Stimulated activated CD4-positive, alpha-beta T cell treated with anti-CD3 and anti-CD28 coated beads, Interleukin-2, amount 100 ng/mL, for 4 hours (primary cell): ENCODE measurements at regions not wholly inside any gene's neighbourhood (a gene's known extent, or its start where the extent isn't known, plus 50 kb on each side); places are given as distances from the start of the nearest gene placed in this dataset.
"Not testable (repeated sequence)": the region's sequence is repeated elsewhere in the genome, so short reads cannot be mapped to it uniquely, and the experiment has no call there.

Experiments used
- DNase-seq: peaks from one replicate; pipeline ENCODE4 v3.0.0-alpha.2; 2020; ENCODE audit warnings: low read depth

DNA sequence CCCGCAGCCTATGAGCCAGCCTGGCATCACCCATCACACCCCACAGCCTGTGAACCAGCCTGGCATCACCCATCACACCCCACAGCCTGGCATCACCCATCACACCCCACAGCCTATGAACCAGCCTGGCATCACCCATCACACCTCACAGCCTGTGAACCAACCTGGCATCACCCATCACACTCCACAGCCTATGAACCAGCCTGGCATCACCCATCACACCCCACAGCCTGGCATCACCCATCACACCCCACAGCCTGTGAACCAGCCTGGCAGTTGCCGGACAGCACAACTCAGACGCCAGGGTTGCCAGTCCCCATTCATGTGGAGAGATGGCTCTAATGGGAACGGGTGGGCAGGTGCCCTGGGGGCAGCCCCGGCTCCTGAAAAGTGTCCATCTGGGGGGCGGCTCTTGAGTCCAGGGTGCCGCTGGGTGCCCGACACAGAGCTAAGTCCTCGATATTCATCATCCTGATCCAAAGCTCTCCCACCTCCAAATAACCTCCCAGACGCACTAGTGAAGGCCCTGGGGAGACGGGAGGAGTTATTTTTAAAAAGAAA, 116.9 kb upstream of the AFDN start:
- not testable (repeated sequence) for DNase-seq

DNA sequence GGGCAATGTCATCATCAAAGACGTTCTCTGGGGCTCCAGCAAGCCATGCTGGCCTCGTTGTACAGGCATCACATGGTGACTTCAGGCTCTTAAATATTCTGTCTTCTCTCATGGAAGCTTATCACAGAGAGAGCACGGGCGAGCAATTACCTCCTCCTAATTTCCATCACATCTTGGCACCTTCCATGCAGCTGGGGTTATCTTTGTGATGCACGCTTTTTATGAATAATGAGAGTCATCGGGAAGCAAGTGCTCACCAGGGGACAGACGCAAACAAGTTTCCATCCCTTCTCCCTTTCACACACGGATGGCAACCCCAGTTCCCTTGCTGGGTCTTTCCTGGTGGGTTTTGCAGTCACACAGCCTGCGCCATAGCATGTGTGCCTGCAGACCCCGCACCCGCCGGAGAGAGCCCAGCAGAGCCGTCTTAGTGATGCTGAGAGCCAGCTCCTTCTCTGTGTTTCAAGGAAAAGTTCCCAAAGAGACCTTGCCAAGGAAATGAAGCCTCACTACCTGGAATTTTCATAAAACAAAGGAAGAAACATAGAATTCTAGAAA, 116.3 kb upstream of the AFDN start:
- DNase-seq, result no peak

DNA sequence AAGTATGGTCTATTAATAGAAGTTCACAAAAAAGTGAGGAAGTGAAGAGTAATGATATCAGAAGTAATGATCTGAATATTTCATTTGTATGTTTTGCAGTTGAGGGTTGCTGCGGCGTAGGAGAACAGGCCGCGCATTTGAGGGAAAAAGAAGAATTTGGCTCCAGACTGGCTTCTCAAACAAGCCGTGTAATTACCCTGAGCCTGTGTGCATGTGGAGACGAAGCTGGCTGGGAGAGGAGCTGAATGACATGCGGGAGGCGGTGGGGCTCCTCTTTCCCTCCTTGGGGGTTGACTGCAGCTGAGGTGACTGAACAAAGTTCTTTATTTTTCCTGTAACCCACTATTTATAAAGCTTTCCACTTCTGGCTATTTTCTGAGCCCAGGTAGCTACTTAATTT, 115.5 kb upstream of the AFDN start:
- DNase-seq, result no peak

DNA sequence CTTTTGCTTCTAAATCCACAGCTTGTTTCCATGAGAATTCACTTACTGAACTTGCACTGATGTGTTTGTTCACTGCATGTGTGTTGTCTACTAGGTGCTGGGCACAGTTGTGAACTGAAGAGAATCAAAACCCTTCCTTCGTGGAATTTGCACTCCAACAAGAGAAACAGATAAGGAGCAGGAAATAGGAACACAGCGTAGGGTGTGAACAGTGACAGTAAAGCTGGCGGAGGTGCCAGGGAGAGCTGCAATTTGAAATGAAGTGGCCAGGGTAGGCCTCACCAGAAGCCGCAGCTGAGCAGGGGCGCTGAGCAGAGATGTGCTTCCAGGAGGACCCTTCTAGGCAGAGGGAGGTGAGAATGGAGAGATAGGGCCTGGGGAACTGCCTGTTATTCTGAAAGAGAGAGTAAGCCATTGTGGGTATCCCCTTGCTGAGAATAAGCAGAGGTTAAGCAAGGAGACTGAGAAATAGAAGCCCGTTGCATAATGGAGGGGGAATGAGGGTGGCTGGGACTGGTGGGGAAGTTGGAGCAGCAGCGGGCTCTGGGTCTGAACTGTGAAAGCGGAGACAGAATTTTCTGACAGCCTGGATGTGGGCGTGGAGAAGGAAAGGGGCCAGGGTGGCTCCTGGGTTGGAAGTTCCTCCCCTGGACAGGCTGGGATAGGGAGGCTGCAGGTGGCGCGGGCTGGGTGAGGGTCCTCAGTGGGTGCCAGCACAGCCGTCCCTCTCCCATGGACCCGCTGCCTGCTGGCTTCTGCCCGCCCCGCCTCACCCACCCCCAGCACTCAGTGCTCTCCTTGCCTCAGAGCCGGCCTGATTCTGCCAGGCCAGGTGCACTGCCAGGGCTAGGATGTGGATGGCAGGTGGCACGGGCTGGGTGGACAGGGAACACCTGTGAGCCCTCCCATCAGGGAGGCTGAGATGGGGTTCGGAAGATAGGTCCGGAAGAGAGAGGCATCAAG, 114.7 kb upstream of the AFDN start:
- DNase-seq, result no peak

DNA sequence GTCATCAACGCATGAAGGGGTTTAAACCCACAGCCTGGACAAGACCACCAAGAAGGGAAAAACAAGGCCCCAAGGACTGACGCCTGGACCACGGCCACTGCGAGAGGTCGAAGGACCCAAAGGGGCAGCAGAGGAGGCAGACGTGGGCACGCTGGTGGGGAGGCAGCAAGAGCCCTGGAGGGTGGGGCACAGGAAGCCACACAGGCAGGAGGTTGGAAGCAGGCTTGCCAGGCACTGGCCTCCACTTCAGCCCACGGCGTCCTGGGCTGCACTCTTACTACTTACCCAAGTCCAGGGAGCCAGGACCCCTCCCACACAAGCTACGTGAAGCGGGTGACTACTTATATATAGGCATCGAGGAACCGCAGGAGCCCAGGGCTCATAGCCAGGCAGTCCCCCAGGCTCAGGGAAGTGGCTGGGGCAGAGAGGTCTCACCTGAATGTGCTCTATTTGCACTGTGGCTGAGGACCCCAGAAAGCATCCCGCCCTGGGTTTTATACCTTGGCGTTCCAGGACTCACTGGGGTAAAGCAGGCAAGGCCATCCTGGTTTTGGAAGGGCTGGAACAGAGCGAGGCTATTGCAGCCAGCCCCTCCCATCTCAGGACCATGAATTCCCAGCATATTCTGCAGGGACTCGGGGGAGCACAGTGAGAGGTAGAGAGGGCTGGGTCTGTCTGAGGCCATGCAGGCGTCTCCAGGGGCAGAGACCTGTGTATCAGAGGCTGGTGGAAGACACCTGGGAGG, 113.8 kb upstream of the AFDN start:
- DNase-seq, result no peak

DNA sequence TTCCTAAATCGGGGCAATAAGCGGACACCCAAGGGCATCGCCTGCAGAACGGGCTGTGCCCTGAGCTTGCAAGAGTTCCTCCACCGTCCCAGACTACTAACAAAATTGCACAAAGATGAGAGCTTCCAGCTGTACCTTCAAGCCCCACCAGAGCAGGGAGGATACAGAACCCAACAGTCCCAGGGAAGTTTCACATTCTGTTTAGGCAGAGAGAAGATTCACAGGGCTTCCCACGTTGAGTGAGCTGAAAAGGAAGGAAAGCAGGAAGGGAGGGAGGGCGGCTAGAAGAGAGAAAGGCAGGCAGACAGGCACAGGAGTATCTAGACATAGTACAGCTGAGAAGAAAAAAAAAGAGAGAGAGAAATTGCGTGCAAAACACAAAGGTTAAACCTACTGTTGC, 112.6 kb upstream of the AFDN start:
- no peak for DNase-seq

DNA sequence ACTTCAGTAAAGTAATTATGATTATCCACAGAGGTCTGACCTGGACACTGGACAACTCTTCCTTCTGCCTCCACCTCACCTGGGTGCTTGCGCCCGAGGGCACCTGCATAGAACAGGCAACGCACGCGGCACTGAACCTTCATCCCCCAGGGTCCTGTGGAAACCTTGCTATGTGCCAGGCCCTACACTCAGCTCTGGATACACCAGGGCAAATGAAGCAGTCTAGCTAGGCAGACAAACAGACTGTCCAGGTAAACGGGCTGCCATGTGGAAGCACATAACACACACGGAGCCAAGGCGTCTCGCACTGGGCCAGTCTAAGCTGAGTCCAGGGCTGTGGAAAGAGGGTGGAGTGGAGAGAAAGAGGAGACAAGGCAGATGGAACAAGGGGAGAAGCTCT, 109.3 kb upstream of the AFDN start:
- no peak for DNase-seq

DNA sequence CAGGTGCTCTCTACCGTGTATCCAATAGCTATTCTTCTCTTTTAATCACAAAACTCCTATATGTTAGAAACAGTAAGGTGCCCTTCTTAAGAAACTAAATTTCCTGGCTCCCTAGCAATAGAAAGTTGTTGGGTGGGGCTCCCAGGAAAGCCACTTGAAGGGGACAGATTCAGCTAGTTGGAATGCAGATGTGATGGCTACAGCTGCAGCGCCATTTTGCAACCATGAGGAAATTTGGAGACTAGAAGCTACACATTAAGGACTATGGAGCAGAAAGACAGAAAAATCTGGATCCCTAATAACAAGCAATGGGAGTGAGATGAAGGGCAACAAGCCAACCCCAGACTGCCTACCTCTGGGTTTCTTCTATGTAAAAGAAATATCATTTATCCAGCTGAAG, 108.8 kb upstream of the AFDN start:
- no peak for DNase-seq

DNA sequence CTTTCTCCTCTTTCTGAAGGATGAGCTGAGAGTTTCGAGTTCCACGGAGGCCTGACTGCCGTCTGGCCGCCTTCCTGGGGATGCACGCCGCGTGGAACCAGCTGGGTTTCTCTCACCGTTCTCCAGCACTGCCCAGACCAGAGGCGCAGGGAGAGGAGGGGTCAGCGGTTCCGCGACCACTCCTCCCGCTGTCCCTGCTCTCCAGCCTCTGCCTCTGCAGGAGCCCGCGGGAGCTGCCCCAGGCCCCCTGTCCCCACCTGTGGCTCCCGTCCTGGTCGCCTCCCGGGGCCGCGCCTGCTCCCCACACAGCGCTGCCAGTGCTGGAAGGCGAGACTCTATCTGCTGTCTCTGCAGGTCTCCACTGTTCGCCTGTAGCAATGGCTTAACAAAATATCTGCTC, 106.8 kb upstream of the AFDN start:
- DNase-seq, result no peak

DNA sequence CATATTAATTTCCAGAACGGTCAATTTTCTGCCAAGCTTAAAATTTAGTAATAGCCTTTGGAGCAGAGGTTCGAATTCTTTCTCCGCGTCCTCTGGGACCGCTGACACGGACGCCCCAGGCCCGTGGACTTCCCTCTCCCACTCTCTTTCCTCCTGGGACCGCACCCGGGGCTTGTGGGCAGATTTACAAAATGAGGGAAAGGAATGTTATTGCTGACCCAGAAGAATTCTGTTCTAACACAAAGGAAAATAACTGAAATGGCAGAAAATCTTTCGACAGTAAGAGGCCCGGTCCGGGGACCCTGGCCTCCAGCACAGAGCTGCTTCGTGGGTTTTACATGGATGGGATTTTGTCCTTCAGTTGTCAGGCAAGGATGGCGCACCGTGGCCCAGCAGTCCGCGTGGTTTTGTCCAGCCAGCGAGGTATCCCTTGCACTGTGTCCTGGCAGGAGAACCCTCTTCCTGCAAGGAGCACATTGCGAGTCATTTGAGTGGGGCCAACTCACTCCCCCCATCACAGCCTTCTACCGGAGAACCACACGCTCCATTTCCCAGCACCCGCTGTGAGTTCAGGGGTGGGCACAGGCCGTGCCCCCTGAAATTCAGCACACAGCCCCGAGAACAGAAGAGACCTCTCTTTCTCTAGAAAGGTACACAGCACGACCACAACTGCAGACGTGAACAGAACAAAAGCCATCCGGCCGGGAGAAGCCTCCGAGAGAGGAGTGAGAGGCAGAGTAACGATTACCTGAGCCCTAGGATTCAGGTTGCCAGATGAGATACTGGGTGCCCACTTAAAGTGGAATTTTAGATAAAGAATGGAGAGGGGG, 106.0 kb upstream of the AFDN start:
- no peak for DNase-seq

DNA sequence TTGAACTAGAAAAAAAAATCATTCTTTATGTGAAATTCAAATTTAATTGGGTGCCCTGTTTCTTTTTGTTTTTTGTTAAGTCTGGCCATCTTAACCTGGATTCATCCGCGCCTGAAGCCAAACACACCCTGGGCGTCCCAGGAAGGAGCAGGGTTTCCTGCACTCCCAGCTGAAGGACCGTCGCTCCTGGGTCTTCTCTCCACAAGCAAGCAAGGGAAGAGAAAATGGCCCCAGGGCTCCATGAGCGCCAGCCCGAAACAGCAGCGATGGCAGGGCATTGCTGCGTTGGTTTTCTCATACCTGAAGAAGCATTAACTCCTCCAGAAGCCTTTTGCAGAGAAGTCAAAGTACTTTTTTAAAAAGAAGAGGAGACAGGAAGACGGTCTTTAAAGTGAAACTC, 105.4 kb upstream of the AFDN start:
- no peak for DNase-seq

DNA sequence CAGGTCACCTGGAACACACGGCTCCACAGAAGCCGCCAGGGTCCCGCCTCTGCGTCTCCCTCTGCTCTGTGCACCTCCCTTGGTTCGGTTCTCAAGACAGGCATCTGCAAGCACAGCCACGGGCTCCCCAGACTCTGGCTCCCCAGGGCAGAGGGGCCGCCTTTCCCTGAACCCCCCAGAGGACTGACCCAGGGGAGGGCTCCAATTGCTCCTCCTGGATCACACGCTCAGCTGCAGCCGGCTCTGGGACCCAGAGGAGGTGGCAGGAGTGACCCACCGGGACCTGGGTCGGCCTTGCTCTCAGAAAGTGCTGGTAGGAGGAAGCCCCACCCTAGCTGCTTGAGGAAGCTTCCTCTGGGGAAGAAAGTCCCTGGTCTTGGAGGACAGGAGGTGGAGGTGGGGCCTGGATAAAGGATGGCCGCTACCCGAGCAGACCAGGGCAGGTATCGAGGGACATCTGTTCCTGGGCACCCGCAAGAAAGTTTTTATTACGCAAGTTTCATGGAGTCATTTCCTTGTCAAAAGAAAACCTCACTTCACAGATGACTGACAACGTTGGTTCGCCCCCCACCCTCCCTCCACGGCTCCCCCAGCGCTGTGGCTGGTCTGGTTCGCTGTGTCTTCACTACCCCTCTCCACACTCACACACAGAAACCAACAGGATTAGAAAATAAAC, 103.9 kb upstream of the AFDN start:
- no peak for DNase-seq

DNA sequence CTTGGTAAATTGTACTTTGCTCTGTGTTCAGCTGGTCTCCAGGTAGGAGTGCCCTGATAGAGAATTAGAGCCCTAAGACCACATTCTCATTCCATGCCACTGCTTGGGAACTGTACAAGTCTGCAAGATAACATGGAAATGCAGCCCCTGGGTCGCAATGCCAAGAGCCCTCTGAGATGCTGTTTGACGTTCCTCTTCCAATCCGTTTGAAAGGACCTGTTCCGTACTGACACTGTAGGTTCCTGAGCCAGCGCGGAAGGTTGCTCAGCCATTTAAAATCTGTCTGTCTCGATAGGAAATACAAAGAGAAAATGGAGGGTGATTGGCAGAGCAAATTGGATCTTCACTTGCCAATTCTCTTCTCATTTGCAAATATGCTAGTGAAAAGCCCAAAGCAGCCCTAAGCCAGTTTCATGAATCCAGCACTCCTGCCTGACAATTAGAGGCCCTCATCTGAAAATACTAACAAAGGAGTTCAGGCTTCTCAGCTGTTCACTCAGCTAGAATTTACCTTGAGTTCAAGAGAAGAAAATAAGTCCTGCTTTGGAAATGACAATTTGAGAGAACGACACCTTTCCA, 100.6 kb upstream of the AFDN start:
- no peak for DNase-seq

DNA sequence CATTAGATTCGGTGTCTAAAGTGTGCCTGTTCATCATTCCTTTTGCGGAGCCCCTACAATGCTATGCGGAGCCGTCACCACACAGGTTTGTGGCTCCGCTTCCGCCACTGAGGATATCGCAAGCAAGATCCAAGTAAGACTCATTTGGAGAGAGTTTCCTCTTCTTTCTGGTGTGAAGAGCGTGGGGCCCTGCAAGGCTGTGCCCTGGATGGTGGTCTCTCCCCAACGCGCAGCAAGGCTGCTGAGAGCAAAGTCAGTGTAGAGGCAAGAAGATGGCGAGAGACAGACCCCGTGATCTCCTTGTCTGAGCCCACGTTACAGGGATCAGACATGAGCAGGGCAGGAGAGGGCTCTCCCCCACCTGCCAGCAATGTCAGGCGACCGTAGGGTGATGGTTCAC, 96.3 kb upstream of the AFDN start:
- no peak for DNase-seq

DNA sequence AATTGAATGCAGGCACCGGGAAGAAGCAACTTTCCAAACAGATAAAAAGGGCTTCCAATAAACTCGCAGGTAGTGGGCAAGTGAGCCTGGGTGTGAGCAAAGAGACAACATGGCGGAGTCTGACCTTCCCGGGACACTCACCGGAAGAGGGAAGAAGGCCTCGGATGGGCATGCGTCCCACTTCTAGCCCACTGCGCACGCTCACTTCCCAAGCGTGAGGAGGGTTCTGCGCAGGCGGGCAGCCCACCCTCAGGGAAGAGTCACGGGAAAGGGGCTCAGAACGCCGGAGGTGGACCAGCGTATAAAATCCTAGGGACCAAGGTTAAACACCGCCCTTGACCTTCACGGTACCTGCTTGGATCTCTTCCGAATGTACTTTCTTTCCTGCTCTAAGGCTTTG, 95.5 kb upstream of the AFDN start:
- no peak for DNase-seq

DNA sequence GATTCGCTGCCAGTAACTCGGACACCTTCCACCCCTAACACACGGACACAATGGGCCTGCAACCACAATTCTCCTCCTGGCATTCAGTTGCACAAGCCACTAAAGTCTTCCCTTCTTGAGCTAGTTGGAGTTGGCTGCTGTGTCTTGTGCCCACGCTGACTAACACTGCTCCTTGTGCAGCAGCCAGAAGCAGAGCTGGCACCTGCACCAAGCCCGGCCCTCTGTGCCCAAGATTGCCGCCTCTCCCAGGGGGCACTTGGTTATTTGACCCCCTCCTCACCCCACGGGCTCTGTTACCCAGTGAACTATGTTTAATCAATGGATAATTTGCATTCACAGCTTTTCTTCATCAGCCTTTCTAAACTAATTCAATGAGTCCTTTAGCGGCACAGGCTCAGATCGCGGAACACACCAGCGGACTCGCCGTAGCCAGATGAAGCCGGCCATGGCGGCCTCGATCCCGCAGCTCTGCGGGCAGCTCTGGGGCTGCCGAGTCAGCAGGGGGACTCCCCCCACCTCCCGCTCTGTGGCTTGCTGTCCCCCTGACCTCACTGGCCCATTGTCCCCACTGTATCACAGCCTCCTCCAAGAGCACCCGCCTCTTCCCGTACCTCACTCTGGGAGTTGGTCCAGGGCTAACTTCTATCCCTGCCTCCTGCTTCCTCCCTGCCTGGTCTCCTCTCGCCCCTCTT, 94.8 kb upstream of the AFDN start:
- no peak for DNase-seq

DNA sequence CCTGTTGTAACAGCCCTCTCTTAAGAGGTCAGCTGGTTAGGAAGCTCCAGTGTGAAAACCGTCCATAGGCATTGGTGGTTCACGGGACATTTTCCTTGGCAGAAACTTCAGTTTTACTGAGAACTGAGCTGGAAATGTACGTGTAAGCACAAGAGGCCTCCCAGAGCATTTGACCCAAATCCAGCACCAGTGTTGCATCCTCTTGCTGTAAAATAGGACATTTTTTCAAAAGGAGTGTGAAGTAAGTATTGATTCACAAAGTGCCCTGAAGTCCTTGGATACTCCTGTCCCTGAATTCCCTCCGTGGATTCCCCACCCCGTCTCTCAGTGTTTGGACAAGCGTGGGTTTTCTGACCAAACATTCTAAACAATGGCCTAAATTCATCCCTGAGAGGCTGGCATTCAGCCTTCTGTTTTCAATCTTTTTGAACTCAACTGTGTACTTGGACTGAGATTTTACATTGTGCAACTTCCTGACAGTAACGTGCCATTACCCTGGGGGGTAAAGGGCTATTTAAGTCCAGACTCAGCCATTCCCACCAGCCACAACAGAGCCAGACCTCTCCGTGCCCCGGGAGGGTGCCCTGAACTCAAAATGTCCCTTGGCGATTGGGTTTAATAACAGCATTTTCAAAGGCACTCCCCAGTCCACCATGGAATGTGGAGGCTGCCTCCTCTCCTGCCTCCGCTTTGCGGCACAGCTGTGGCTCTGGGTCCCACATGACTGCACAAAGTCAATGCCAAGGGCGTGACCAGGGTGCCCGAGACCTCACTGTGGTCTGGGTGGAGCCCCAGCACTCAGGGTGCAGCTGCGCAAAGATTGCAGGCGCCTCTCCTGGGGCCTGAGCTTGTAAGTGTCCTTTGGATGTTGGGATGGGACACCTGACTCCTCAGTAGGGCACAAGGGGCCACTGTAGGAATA, 92.7 kb upstream of the AFDN start:
- DNase-seq, result no peak

DNA sequence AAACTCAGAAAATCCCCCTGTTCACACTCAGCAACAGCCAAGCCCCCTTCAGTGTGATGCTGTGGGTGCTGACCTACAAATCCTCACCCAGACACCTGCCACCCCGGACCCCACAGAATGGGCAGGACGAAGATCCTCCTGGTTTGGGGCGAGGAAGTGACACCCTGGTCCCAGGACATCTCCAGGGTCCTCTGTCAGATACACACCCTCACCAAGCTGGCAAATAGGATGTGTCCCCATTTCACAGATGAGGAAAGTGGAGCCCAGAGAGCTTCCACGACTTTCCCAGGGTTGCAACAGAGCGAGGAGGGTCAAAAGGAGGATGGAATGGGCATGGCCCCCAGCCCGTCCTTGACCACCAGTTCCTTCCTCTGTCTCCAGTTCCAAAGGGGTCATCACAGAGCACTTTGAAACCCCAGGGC, 92.0 kb upstream of the AFDN start:
- no peak for DNase-seq
